Sigmoid colon (tissue), 4 donors: ENCODE measurements at regions not wholly inside any gene's neighbourhood (a gene's known extent, or its start where the extent isn't known, plus 50 kb on each side); places are given as distances from the start of the nearest gene placed in this dataset.

Experiments used
- CTCF ChIP-seq, 4 experiments: fragments of 450-650 bp in 3 of 4; fragments of 200-600 bp in 1 of 4; IDR thresholded peaks; one replicate each; pipeline ENCODE4 v1.5.1; 2016 to 2019; ENCODE audit warnings: antibody characterized with exemption in 4 of 4, mild to moderate bottlenecking in 3 of 4, moderate library complexity in 2 of 4
- EP300 ChIP-seq, 4 donors: sonication (generic); formaldehyde crosslinking; IDR thresholded peaks; one replicate each; pipeline ENCODE4 v1.6.1; 2017; ENCODE audit warnings: antibody characterized with exemption in 4 of 4
- POLR2A ChIP-seq, 2 donors: fragments of 450-650 bp; IDR thresholded peaks; one replicate each; pipeline ENCODE4 v1.6.1; 2016; ENCODE audit warnings: antibody characterized with exemption in 2 of 2, mild to moderate bottlenecking in 2 of 2, moderate library complexity in 2 of 2
- POLR2AphosphoS5 ChIP-seq, 4 donors: sonication (generic); formaldehyde crosslinking; IDR thresholded peaks; one replicate each; pipeline ENCODE4 v1.6.1; 2017; ENCODE audit warnings: antibody characterized with exemption in 4 of 4

GRCh38 chr7:46681865-46682503, 760.9 kb upstream of the IGFBP3 start:
- TF ChIP-seq CTCF (IDR thresholded peaks at IDR 0.05) (no peak), POLR2A (IDR thresholded peaks at IDR 0.05) (no peak), EP300 (IDR thresholded peaks at IDR 0.05) (no peak), POLR2AphosphoS5 (IDR thresholded peaks at IDR 0.05) (no peak)
